ENCODE measurements at regions not wholly inside any gene's neighbourhood (a gene's known extent, or its start where the extent isn't known, plus 50 kb on each side); places are given as distances from the start of the nearest gene placed in this dataset.

DNA sequence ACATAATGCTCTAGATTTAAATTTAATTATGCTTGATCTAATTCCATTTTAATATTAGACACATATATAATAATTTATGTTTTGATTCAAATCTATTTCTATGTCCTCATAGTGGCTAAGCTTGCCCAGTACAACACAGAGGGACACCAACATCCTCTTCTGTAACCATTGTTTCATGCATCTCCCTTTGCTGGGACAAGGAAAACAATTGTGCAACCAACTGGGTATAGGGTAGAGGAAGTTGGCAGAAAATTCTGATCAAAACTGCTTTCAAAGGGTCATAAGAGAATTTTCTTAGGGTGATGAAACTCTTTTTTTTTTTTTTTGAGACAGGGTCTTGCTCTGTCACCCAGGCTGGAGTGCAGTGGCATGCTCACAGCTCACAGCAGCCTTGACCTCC is 121.4 kb upstream of the SGO1 start:
- no peak overlapping the region for H3K27ac Mint-ChIP-seq
- no peak overlapping the region for H3K27ac ChIP-seq (ENCODE audit: insufficient read length, low read depth, low read length)
- no peaks in the 10 kb centered on the region for H3K9me3 ChIP-seq (ENCODE audit: control insufficient read depth, low read depth, low read length)
- H3K79me1 ChIP-seq (ENCODE audit: insufficient read depth, low read depth, low read length, poor library complexity, severe bottlenecking), result no peaks in the 10 kb centered on the region
- no peak overlapping the region for H3K18ac ChIP-seq (ENCODE audit: insufficient read length, low read depth, low read length)
- no peak overlapping the region for H3K14ac ChIP-seq (ENCODE audit: insufficient read depth, low read length)
- H4K20me1 ChIP-seq (ENCODE audit: control insufficient read depth, insufficient read depth, insufficient read length), result no peaks in the 10 kb centered on the region
- TF ChIP-seq, protein P1, sequence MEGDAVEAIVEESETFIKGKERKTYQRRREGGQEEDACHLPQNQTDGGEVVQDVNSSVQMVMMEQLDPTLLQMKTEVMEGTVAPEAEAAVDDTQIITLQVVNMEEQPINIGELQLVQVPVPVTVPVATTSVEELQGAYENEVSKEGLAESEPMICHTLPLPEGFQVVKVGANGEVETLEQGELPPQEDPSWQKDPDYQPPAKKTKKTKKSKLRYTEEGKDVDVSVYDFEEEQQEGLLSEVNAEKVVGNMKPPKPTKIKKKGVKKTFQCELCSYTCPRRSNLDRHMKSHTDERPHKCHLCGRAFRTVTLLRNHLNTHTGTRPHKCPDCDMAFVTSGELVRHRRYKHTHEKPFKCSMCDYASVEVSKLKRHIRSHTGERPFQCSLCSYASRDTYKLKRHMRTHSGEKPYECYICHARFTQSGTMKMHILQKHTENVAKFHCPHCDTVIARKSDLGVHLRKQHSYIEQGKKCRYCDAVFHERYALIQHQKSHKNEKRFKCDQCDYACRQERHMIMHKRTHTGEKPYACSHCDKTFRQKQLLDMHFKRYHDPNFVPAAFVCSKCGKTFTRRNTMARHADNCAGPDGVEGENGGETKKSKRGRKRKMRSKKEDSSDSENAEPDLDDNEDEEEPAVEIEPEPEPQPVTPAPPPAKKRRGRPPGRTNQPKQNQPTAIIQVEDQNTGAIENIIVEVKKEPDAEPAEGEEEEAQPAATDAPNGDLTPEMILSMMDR (conservative IDR thresholded peaks at IDR 0.05), result no peak
- no peak overlapping the region for H3K56ac ChIP-seq (ENCODE audit: insufficient read length, low read depth, low read length)
- H3K4me1 Mint-ChIP-seq, result no peaks in the 10 kb centered on the region
- H3K9me3 Mint-ChIP-seq, result peaks cover 5 to 24% of the 10 kb centered on the region in 2 experiments; a peak in 4 of 5 replicates
- no peaks in the 10 kb centered on the region for H3K23me2 ChIP-seq (ENCODE audit: insufficient read length, low read depth, low read length, poor library complexity, severe bottlenecking)
- H3K23ac ChIP-seq (ENCODE audit: insufficient read length, low read depth, low read length), result no peak overlapping the region
- H2BK20ac ChIP-seq (ENCODE audit: low read depth, low read length, poor library complexity, severe bottlenecking), result no peak overlapping the region
- no peaks in the 10 kb centered on the region for H3K4me1 ChIP-seq (ENCODE audit: insufficient read depth, low read length)
- no peak overlapping the region for H3K4me3 Mint-ChIP-seq
- no peak overlapping the region for H2BK15ac ChIP-seq (ENCODE audit: low read depth, low read length)
- H4K5ac ChIP-seq (ENCODE audit: insufficient read length, low read depth, low read length), result no peak overlapping the region
- no peak overlapping the region for H4K8ac ChIP-seq (replicated peaks; ENCODE audit: insufficient read length, low read depth, low read length)
- H3K27me3 Mint-ChIP-seq (ENCODE audit: low read depth), result no peaks in the 10 kb centered on the region
- no peak overlapping the region for H3K4ac ChIP-seq (ENCODE audit: low read depth, low read length)
- H3K9ac ChIP-seq (ENCODE audit: extremely low read depth, insufficient read length, low read length), result no peak overlapping the region
- H3K4me2 ChIP-seq (ENCODE audit: insufficient read depth, insufficient read length, low read length), result no peak overlapping the region
- no peaks in the 10 kb centered on the region for H3K79me2 ChIP-seq (ENCODE audit: insufficient read depth, low read length)
- H2AK5ac ChIP-seq (ENCODE audit: insufficient read length, low read length), result no peak overlapping the region
- no peak for DNase-seq
- no peaks in the 10 kb centered on the region for H3K27me3 ChIP-seq (ENCODE audit: insufficient read depth, low read length)
- H2BK12ac ChIP-seq (ENCODE audit: insufficient read length, low read depth, low read length), result no peak overlapping the region
- no peak overlapping the region for H2BK5ac ChIP-seq (ENCODE audit: insufficient read length, low read length)
- peaks cover 3 to 23% (median 5%) of the 10 kb centered on the region in 3 experiments; a peak in 5 of 7 replicates for H3K36me3 Mint-ChIP-seq (ENCODE audit: insufficient read depth in 1 of 3, low read depth in 3 of 3)
- no peak overlapping the region for H3T11ph ChIP-seq (ENCODE audit: low read length)
- H4K91ac ChIP-seq (ENCODE audit: insufficient read length, low read depth, low read length), result no peak overlapping the region
- H2BK120ac ChIP-seq (ENCODE audit: low read depth, low read length, poor library complexity, severe bottlenecking), result no peak overlapping the region
- no peak overlapping the region for H2AFZ ChIP-seq (ENCODE audit: low read length)

Measured in H9 (cell line).